D341Med (cell line): ENCODE measurements at regions not wholly inside any gene's neighbourhood (a gene's known extent, or its start where the extent isn't known, plus 50 kb on each side); places are given as distances from the start of the nearest gene placed in this dataset.

ENCODE experiments used
- DNase-seq: peaks from one replicate; pipeline ENCODE4 v3.0.0; 2012; ENCODE audit warnings: low spot score

GRCh38 chr3:106700981-106701380, 676.3 kb upstream of the CCDC54 start:
- DNase-seq: no peak

GRCh38 chr3:106703524-106703923, 673.7 kb upstream of the CCDC54 start:
- no peak for DNase-seq

DNA sequence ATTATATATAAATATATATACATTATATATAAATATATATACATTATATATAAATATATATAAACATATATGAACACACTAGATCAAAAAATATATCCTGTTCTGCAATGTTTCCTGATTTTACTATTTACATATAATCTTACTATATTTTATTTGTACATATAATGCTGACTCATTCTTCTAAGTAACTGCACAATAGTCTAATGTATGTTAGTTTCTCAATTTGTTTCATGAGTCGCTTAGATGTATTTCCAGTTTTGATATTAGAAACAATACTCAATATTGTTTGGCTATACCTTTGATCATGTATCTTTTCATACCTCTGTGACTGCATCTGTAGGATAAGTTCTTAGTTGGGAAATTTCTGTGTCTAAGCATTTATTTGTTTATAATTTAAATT, 669.9 kb upstream of the CCDC54 start:
- DNase-seq: no peak

GRCh38 chr3:106710596-106710995, 666.6 kb upstream of the CCDC54 start:
- no peak for DNase-seq

- no peak for DNase-seq
Observed at GRCh38 chr3:106711650-106712049, 665.6 kb upstream of the CCDC54 start.

DNA sequence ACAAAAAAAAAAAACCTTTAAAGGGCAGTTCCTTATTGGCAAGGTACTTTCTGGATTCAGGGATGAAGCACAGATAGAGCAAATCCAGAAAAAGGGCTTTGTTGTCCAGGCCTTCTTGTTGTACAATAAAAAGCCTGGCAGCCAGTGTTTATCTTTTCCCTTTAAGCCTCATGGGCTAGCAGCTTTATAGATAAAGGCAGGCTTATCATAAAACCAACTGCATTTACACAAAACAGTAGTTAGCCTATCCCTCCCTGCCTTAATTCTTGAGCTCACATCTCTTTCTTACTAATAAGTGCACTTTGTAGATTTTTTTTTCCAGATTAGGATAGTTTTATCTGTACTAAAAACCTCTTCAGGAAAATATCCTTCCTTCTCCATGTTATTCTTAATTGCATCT, 662.8 kb upstream of the CCDC54 start:
- DNase-seq: no peak

GRCh38 chr3:106715286-106715685, 662.0 kb upstream of the CCDC54 start:
- DNase-seq: no peak

- DNase-seq: no peak
Observed at GRCh38 chr3:106717178-106717780, 660.0 kb upstream of the CCDC54 start.

DNA sequence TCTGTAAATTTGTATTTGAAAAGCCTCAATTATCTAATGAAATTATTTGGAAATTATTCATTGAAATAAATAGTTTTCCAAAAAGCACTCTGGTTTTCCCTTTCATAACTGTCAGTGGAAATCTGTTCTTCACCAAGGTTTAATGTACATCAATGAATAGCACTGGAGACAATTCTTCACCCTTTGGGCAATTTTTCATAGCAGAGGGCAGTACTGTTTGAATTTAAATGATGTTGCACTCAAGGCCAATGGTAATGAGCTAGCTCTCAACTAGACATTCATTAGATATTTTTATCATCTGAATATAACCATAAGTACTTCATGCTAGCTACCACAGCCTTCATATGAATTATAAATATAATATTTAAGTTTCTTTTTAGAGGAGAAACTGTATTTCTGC, 658.2 kb upstream of the CCDC54 start:
- DNase-seq: no peak

DNA sequence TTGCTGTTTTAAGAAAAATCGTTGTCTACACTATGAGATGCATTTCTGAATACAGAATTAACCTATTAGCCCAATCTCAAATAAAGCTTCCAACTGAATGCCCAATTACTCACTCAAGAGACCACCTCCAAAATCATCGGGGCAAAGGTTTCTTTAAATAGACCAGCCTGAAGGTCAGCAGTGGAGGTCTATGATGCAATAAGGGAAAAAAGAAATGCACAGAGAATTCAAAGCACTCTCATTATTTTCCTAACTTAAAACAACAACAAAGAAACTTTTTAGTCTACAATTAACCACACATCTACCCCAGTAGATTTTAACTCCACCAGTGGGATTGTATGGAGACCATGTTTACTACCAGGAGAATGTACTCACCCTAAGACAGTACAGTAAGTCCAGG, 657.7 kb upstream of the CCDC54 start:
- no peak for DNase-seq

GRCh38 chr3:106720510-106720909, 656.7 kb upstream of the CCDC54 start:
- no peak for DNase-seq

DNA sequence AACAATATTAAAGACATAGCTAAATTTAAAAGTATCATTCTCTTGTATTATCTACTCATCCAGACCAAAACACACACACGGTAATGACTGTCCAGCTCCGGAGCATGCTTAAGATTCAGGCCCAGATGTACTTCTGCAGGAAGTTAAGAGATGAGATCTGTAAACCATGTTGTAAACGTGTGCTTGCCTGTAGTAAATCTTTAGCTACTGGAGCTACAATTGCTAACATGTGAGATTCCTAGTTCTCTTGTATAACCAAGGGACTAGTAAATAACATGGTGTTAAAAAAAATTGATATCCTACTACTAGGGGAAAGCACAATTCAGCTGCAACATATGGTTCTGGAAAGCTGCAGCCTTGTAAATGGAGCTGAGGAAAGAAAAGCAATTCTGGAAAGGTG, 651.7 kb upstream of the CCDC54 start:
- DNase-seq: no peak

GRCh38 chr3:106728315-106729098, 648.7 kb upstream of the CCDC54 start:
- no peak for DNase-seq

DNA sequence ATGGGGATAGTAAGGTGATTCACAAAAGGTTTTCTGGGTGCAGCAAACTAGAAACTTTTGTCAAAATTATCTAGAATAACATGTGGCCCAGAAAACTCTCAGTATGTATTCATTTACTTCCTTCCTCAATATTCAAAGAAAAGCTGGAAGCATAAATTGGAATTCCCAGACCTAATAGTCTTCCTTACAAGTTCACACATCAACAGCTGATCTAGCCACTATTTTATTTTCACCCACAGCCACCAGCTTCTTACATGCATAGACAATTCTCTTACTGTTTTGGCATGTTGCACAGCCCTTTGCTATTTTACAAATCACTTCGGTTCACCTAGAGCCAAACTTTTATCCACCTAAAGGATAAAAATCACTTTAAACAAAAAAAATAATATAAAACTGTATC, 647.8 kb upstream of the CCDC54 start:
- no peak for DNase-seq

DNA sequence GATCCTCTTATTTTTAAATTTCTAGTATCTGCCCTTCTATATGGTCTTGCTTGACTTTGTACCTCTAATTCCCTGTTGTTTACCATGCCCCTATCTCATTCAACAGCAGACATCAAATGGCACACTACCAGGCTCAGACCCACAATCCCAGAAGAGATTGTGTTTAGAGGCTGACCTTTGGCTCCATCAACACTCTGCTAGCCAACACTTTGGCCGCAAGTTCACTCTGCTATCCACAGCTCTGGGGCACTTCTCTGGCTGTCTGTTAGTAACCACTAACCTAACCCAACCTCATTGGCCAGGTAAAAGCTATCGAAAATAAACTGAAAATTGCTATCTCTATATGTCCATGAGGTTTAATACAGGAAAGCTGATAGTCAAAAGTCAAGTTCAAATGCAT, 646.0 kb upstream of the CCDC54 start:
- DNase-seq: no peak

DNA sequence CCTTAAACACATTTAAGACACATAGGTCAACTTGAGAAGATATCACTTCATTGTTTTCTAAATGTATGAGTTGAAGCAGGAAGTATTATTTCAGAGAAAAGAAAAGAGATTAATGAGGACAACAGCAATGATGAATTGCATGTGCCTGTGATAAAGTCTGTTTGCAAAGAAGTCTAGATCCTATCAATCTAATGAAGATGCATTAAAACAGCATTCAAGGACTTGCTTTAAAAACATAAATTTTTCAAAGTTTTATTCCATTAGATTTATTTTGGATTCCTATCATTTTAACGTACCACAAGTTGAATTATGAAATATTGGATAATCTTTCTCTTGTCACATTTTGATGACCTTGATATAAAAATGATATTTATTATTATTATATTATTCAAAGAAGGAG, 642.5 kb upstream of the CCDC54 start:
- no peak for DNase-seq

DNA sequence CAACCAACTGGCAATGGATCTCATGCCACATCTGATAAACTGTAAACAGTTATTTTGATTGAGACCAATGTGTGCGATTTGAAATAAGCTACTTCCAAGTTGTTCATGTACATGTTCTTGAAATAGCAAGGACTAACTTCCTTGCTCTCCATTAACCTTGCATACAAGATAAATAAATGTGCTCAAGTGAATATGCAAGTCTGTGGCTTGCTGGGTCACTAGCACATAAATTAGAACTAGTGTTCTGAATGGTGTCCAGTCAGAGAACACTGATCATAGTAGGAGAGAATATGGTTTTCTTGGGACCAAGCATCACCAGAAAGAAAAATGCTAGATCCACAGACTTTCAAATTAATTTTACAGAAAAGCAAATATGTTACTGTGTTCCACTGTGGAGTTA, 640.0 kb upstream of the CCDC54 start:
- DNase-seq: no peak

- DNase-seq: no peak
Observed at GRCh38 chr3:106740116-106740515, 637.1 kb upstream of the CCDC54 start.

GRCh38 chr3:106745344-106746168, 631.7 kb upstream of the CCDC54 start:
- DNase-seq: no peak

DNA sequence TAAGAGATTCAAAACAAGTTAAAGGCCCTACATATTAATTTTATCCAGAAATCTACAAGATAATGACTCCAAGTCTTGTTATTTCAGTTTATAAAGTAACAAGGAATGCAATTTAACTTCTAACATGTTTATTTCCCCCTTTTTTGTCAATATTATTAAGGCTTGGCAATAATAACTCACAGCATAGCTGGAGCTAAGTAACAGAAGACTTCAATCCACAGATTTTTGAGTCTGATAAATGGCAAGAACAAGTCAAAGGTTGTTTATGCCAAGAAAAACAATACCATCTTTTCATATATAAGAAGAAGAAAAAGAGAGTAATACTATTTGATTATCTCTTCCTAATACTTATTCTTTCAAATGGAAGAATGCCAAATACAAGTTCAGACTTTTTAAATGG, 631.0 kb upstream of the CCDC54 start:
- DNase-seq: no peak

GRCh38 chr3:106748472-106749262, 628.6 kb upstream of the CCDC54 start:
- DNase-seq: no peak

GRCh38 chr3:106750092-106750491, 627.1 kb upstream of the CCDC54 start:
- no peak for DNase-seq
